HEK293 (cell line): ENCODE measurements at regions not wholly inside any gene's neighbourhood (a gene's known extent, or its start where the extent isn't known, plus 50 kb on each side); places are given as distances from the start of the nearest gene placed in this dataset.
"Not testable (repeated sequence)": the region's sequence is repeated elsewhere in the genome, so short reads cannot be mapped to it uniquely, and the experiment has no call there.

Experiments
- CTCF ChIA-PET: fragments of 350-600 bp; formaldehyde crosslinking; extraction: SDS; loops from one replicate; lab custom pipeline; 2021; ENCODE audit warnings: antibody characterized with exemption; lab: Yijun Ruan, JAX
- POLR2A ChIA-PET: fragments of 300-600 bp; formaldehyde crosslinking; extraction: SDS; loops from one replicate; lab custom pipeline; 2020; ENCODE audit warnings: antibody characterized with exemption, inconsistent platforms; lab: Yijun Ruan, JAX
- H3K27ac ChIP-seq: fragments of 200-500 bp; sonication (Bioruptor generic); 2 replicates; pipeline ENCODE4 v1.5.1; 2014; ENCODE audit warnings: low read depth, low read length, control low read depth, inconsistent platforms; ENCODE audit errors: extremely low read depth
- H3K36me3 ChIP-seq, 2 experiments: fragments of 200-500 bp in 1 of 2; sonication (Bioruptor generic) in 1 of 2; 1 replicate in 1 of 2; 2 replicates in 1 of 2; pipeline ENCODE4 v1.5.1; 2014 to 2017; ENCODE audit warnings: inconsistent platforms in 2 of 2, low read length in 2 of 2; ENCODE audit not compliant: control insufficient read depth in 2 of 2, insufficient read depth in 1 of 2
- H3K4me1 ChIP-seq: fragments of 200-500 bp; sonication (Bioruptor generic); 2 replicates; pipeline ENCODE4 v1.5.1; 2014; ENCODE audit warnings: mild to moderate bottlenecking, low read length, inconsistent platforms; ENCODE audit not compliant: control insufficient read depth, insufficient read depth
- H3K4me3 ChIP-seq: 2 replicates; pipeline ENCODE4 v1.5.1; 2011; ENCODE audit warnings: low read depth, mild to moderate bottlenecking, control low read depth, low read length, moderate library complexity
- H3K9me3 ChIP-seq: fragments of 200-500 bp; sonication (Bioruptor generic); 2 replicates; pipeline ENCODE4 v1.5.1; 2014; ENCODE audit warnings: low read depth, low read length, inconsistent platforms; ENCODE audit not compliant: control insufficient read depth, insufficient read depth
- KLF7 ChIP-seq: fragments of 450-650 bp; formaldehyde crosslinking; IDR thresholded peaks from 2 replicates; pipeline ENCODE4 v1.5.1; 2016; ENCODE audit warnings: missing biosample characterization, missing genetic modification characterization, borderline replicate concordance
- MZF1 ChIP-seq: fragments of 450-650 bp; formaldehyde crosslinking; IDR thresholded peaks from 2 replicates; pipeline ENCODE4 v1.5.1; 2017; ENCODE audit warnings: missing biosample characterization, missing genetic modification characterization, borderline replicate concordance
- SP7 ChIP-seq: fragments of 450-650 bp; formaldehyde crosslinking; IDR thresholded peaks from 2 replicates; pipeline ENCODE4 v1.5.1; 2016; ENCODE audit warnings: missing biosample characterization, missing genetic modification characterization
- ZBTB17 ChIP-seq: fragments of 450-650 bp; formaldehyde crosslinking; IDR thresholded peaks from 2 replicates; pipeline ENCODE4 v1.5.1; 2016; ENCODE audit warnings: missing biosample characterization, missing genetic modification characterization
- ZFP41 ChIP-seq: fragments of 450-650 bp; formaldehyde crosslinking; IDR thresholded peaks from 2 replicates; pipeline ENCODE4 v1.5.1; 2016; ENCODE audit warnings: missing biosample characterization, missing genetic modification characterization, borderline replicate concordance
- ZIC2 ChIP-seq: fragments of 450-650 bp; formaldehyde crosslinking; IDR thresholded peaks from 2 replicates; pipeline ENCODE4 v1.5.1; 2016; ENCODE audit warnings: missing biosample characterization, missing genetic modification characterization
- ZNF112 ChIP-seq: fragments of 450-650 bp; formaldehyde crosslinking; IDR thresholded peaks from 2 replicates; pipeline ENCODE4 v1.5.0; 2017; ENCODE audit warnings: missing biosample characterization, missing genetic modification characterization
- ZNF138 ChIP-seq: fragments of 450-650 bp; formaldehyde crosslinking; IDR thresholded peaks from 2 replicates; pipeline ENCODE4 v1.5.1; 2016; ENCODE audit warnings: missing biosample characterization, missing genetic modification characterization, borderline replicate concordance
- ZNF16 ChIP-seq: fragments of 450-650 bp; formaldehyde crosslinking; IDR thresholded peaks from 2 replicates; pipeline ENCODE4 v1.5.1; 2016; ENCODE audit warnings: low read depth, missing biosample characterization, missing genetic modification characterization
- ZNF184 ChIP-seq: fragments of 450-650 bp; IDR thresholded peaks from 2 replicates; pipeline ENCODE4 v1.5.1; 2018; ENCODE audit warnings: missing biosample characterization, mild to moderate bottlenecking, missing genetic modification characterization
- ZNF302 ChIP-seq: fragments of 450-650 bp; formaldehyde crosslinking; IDR thresholded peaks from 2 replicates; pipeline ENCODE4 v1.5.1; 2016; ENCODE audit warnings: missing biosample characterization, missing genetic modification characterization, low read depth
- ZNF311 ChIP-seq: fragments of 450-650 bp; formaldehyde crosslinking; IDR thresholded peaks from 2 replicates; pipeline ENCODE4 v1.5.1; 2017; ENCODE audit warnings: missing biosample characterization, missing genetic modification characterization, borderline replicate concordance
- ZNF350 ChIP-seq: fragments of 450-650 bp; formaldehyde crosslinking; IDR thresholded peaks from 2 replicates; pipeline ENCODE4 v1.5.0; 2017; ENCODE audit warnings: missing biosample characterization, mild to moderate bottlenecking, missing genetic modification characterization
- ZNF426 ChIP-seq: fragments of 450-650 bp; formaldehyde crosslinking; IDR thresholded peaks from 2 replicates; pipeline ENCODE4 v1.5.1; 2017; ENCODE audit warnings: missing biosample characterization, missing genetic modification characterization, mild to moderate bottlenecking, inconsistent platforms, moderate library complexity
- ZNF530 ChIP-seq: fragments of 450-650 bp; formaldehyde crosslinking; IDR thresholded peaks from 2 replicates; pipeline ENCODE4 v1.5.1; 2016; ENCODE audit warnings: low read depth, missing biosample characterization, missing genetic modification characterization
- ZNF544 ChIP-seq: fragments of 450-650 bp; formaldehyde crosslinking; IDR thresholded peaks from 2 replicates; pipeline ENCODE4 v1.5.0; 2017; ENCODE audit warnings: missing biosample characterization, missing genetic modification characterization
- ZNF571 ChIP-seq: fragments of 450-650 bp; formaldehyde crosslinking; IDR thresholded peaks from 2 replicates; pipeline ENCODE4 v1.5.0; 2017; ENCODE audit warnings: missing biosample characterization, missing genetic modification characterization
- ZNF596 ChIP-seq: fragments of 450-650 bp; IDR thresholded peaks from 2 replicates; pipeline ENCODE4 v1.5.0; 2018; ENCODE audit warnings: missing biosample characterization, mild to moderate bottlenecking, missing genetic modification characterization, moderate library complexity
- ZNF624 ChIP-seq: fragments of 450-650 bp; formaldehyde crosslinking; IDR thresholded peaks from 2 replicates; pipeline ENCODE4 v1.5.1; 2017; ENCODE audit warnings: missing biosample characterization, missing genetic modification characterization
- TF ChIP-seq, protein P1 (sequence below): fragments of 450-650 bp; formaldehyde crosslinking; IDR thresholded peaks from 2 replicates; pipeline ENCODE4 v1.5.1; 2017; ENCODE audit warnings: missing biosample characterization, missing genetic modification characterization
- TF ChIP-seq, protein P2 (sequence below): fragments of 450-650 bp; formaldehyde crosslinking; IDR thresholded peaks from 2 replicates; pipeline ENCODE4 v1.5.1; 2016; ENCODE audit warnings: missing biosample characterization, missing genetic modification characterization
- TF ChIP-seq, protein P3 (sequence below): fragments of 450-650 bp; formaldehyde crosslinking; IDR thresholded peaks from 2 replicates; pipeline ENCODE4 v1.5.1; 2016; ENCODE audit warnings: missing biosample characterization, missing genetic modification characterization, low read depth
- TF ChIP-seq, protein P4 (sequence below): fragments of 450-650 bp; formaldehyde crosslinking; IDR thresholded peaks from 2 replicates; pipeline ENCODE4 v1.5.0; 2017; ENCODE audit warnings: missing biosample characterization, missing genetic modification characterization, borderline replicate concordance

DNA sequence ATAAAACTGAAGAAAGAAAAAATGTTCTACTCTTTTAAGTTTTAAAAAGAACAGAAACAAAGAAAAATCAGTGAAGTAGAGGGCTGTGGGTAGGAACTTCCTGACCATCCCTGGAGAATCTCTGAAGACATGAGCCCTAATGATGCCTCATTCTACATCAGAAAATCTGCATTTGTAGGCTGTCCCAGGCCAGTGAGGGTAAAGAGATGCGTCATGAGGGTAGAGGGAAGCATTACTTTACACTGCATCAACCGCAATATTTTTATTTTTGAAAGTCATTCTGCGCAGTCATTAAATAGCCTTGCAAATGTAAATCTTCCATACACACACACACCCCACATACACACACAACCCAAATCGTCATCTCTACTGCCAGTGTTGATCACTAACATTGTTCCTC is 82.1 kb upstream of the CABCOCO1 start:
- no peak overlapping the region for H3K27ac ChIP-seq
- H3K4me3 ChIP-seq: no peak overlapping the region
- TF ChIP-seq ZNF530 (tag by site-specific recombination) (no peak), ZNF184 (no peak), ZNF596 (no peak), ZNF624 (tag by site-specific recombination) (no peak), ZNF16 (tag by site-specific recombination) (no peak), ZNF571 (tag by site-specific recombination) (no peak), ZNF311 (tag by site-specific recombination) (no peak), ZNF112 (tag by site-specific recombination) (no peak), ZNF138 (tag by site-specific recombination) (no peak), MZF1 (tag by site-specific recombination) (no peak)
- TF ChIP-seq, protein P1, sequence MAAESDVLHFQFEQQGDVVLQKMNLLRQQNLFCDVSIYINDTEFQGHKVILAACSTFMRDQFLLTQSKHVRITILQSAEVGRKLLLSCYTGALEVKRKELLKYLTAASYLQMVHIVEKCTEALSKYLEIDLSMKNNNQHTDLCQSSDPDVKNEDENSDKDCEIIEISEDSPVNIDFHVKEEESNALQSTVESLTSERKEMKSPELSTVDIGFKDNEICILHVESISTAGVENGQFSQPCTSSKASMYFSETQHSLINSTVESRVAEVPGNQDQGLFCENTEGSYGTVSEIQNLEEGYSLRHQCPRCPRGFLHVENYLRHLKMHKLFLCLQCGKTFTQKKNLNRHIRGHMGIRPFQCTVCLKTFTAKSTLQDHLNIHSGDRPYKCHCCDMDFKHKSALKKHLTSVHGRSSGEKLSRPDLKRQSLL (tag by site-specific recombination): no peak
- TF ChIP-seq, protein P2, sequence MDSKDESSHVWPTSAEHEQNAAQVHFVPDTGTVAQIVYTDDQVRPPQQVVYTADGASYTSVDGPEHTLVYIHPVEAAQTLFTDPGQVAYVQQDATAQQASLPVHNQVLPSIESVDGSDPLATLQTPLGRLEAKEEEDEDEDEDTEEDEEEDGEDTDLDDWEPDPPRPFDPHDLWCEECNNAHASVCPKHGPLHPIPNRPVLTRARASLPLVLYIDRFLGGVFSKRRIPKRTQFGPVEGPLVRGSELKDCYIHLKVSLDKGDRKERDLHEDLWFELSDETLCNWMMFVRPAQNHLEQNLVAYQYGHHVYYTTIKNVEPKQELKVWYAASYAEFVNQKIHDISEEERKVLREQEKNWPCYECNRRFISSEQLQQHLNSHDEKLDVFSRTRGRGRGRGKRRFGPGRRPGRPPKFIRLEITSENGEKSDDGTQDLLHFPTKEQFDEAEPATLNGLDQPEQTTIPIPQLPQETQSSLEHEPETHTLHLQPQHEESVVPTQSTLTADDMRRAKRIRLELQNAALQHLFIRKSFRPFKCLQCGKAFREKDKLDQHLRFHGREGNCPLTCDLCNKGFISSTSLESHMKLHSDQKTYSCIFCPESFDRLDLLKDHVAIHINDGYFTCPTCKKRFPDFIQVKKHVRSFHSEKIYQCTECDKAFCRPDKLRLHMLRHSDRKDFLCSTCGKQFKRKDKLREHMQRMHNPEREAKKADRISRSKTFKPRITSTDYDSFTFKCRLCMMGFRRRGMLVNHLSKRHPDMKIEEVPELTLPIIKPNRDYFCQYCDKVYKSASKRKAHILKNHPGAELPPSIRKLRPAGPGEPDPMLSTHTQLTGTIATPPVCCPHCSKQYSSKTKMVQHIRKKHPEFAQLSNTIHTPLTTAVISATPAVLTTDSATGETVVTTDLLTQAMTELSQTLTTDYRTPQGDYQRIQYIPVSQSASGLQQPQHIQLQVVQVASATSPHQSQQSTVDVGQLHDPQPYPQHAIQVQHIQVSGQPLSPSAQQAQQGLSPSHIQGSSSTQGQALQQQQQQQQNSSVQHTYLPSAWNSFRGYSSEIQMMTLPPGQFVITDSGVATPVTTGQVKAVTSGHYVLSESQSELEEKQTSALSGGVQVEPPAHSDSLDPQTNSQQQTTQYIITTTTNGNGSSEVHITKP (tag by site-specific recombination): no peak
- H3K4me1 ChIP-seq: no peaks in the 10 kb centered on the region
- no peaks in the 10 kb centered on the region for H3K9me3 ChIP-seq
- CTCF ChIA-PET: no interaction called here
- POLR2A ChIA-PET: no interaction called here
- no peaks in the 10 kb centered on the region for H3K36me3 ChIP-seq

DNA sequence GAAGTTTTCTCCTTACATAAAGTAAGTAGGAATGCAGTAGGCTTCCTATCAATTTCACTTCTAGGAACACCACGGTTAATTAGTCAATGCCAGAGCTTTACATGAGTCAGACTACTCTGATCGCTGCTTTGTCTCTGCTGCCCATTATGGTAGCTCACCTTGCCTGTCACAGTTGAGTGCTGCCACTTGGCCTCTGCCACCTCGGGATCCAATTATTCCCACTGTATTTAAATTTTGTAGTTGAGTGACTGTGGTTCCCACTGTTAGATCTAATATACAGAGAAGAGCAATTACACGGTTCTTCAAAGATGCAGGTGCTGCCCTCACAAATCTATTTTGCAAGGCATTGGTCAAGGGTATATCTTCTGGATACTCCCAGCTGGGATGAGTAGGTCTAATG is 92.5 kb upstream of the CABCOCO1 start:
- H3K4me3 ChIP-seq, H3K9me3 ChIP-seq, H3K27ac ChIP-seq, CTCF ChIA-PET, H3K4me1 ChIP-seq, H3K36me3 ChIP-seq, POLR2A ChIA-PET: not testable (repeated sequence)
- TF ChIP-seq ZNF302 (tag by site-specific recombination): peak; percentile 96

DNA sequence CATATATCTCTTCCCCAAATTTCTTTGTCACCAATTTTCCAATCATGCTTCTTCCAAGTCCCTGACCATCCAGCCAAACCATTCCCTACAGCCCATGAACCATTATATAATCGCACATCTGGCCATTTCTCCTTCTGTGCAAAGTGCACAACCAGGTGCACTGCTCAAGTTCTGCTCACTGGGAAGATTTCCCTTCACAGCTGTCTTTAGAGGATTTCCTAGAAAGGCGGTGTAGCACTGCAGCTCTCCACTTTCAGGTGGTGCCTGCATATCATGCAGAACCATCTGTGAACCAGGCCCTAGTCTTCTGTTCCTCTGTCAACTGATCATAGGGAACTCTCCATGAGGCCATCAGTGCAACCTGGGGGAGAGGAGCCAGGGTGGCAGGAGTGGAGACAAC is 95.0 kb upstream of the CABCOCO1 start:
- no peaks in the 10 kb centered on the region for H3K9me3 ChIP-seq
- ChIA-PET CTCF (no interaction called here), POLR2A (no interaction called here)
- no peaks in the 10 kb centered on the region for H3K36me3 ChIP-seq
- H3K4me1 ChIP-seq: no peaks in the 10 kb centered on the region
- no peak overlapping the region for H3K27ac ChIP-seq
- H3K4me3 ChIP-seq: no peak overlapping the region
- no peak for TF ChIP-seq ZNF426 (tag by site-specific recombination)
- no peak for TF ChIP-seq ZBTB17 (tag by site-specific recombination)
- no peak for TF ChIP-seq ZIC2
- TF ChIP-seq, protein P3, sequence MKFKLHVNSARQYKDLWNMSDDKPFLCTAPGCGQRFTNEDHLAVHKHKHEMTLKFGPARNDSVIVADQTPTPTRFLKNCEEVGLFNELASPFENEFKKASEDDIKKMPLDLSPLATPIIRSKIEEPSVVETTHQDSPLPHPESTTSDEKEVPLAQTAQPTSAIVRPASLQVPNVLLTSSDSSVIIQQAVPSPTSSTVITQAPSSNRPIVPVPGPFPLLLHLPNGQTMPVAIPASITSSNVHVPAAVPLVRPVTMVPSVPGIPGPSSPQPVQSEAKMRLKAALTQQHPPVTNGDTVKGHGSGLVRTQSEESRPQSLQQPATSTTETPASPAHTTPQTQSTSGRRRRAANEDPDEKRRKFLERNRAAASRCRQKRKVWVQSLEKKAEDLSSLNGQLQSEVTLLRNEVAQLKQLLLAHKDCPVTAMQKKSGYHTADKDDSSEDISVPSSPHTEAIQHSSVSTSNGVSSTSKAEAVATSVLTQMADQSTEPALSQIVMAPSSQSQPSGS (tag by site-specific recombination): no peak
- TF ChIP-seq SP7 (tag by site-specific recombination): no peak
- TF ChIP-seq, protein P4, sequence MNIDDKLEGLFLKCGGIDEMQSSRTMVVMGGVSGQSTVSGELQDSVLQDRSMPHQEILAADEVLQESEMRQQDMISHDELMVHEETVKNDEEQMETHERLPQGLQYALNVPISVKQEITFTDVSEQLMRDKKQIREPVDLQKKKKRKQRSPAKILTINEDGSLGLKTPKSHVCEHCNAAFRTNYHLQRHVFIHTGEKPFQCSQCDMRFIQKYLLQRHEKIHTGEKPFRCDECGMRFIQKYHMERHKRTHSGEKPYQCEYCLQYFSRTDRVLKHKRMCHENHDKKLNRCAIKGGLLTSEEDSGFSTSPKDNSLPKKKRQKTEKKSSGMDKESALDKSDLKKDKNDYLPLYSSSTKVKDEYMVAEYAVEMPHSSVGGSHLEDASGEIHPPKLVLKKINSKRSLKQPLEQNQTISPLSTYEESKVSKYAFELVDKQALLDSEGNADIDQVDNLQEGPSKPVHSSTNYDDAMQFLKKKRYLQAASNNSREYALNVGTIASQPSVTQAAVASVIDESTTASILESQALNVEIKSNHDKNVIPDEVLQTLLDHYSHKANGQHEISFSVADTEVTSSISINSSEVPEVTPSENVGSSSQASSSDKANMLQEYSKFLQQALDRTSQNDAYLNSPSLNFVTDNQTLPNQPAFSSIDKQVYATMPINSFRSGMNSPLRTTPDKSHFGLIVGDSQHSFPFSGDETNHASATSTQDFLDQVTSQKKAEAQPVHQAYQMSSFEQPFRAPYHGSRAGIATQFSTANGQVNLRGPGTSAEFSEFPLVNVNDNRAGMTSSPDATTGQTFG (tag by site-specific recombination): no peak
- no peak for TF ChIP-seq KLF7 (tag by site-specific recombination)
- no peak for TF ChIP-seq ZNF350
- no peak for TF ChIP-seq ZNF544 (tag by site-specific recombination)
- TF ChIP-seq ZFP41 (tag by site-specific recombination): no peak
